Calu3 (cell line): ENCODE measurements at regions not wholly inside any gene's neighbourhood (a gene's known extent, or its start where the extent isn't known, plus 50 kb on each side); places are given as distances from the start of the nearest gene placed in this dataset.

ENCODE experiments used
- BruUV-seq: library from RNA; stranded (reverse); fragments of 400-500 nt; replicated peaks from 2 replicates; lab custom pipeline; 2021; lab: Mats Ljungman, UMichigan
- CTCF ChIA-PET: fragments of 300-600 bp; sonication (Branson Sonifier 250); formaldehyde crosslinking; loops from one replicate; lab custom pipeline; 2022; ENCODE audit warnings: antibody characterized with exemption; lab: Charles Lee
- DNase-seq: peaks from one replicate; pipeline ENCODE4 v3.0.0; 2022
- H3K27ac Mint-ChIP-seq: one replicate; pipeline ENCODE4 v1.8.0; 2022; ENCODE audit warnings: mixed read lengths; ENCODE audit not compliant: unreplicated experiment
- H3K27me3 Mint-ChIP-seq: one replicate; pipeline ENCODE4 v1.8.0; 2022; ENCODE audit warnings: mixed read lengths; ENCODE audit not compliant: unreplicated experiment
- H3K36me3 Mint-ChIP-seq: one replicate; pipeline ENCODE4 v1.8.0; 2022; ENCODE audit warnings: mild to moderate bottlenecking, moderate library complexity, mixed read lengths; ENCODE audit not compliant: insufficient read depth, unreplicated experiment
- H3K4me1 Mint-ChIP-seq: one replicate; pipeline ENCODE4 v1.8.0; 2022; ENCODE audit warnings: mild to moderate bottlenecking, low read depth, mixed read lengths; ENCODE audit not compliant: unreplicated experiment
- H3K4me3 Mint-ChIP-seq: one replicate; pipeline ENCODE4 v1.8.0; 2022; ENCODE audit warnings: mild to moderate bottlenecking, low read depth, moderate library complexity, mixed read lengths; ENCODE audit not compliant: unreplicated experiment
- H3K9me3 Mint-ChIP-seq: one replicate; pipeline ENCODE4 v1.8.0; 2022; ENCODE audit warnings: low read depth, mixed read lengths; ENCODE audit not compliant: unreplicated experiment
- intact Hi-C: fragments of 100-400 bp; cut with micrococcal nuclease; formaldehyde crosslinking; loops from one replicate; pipeline ENCODE4 v1.10.0; 2022; ENCODE audit not compliant: unreplicated experiment
- TF ChIP-seq, protein P1 (sequence below): fragments of 200-600 bp; IDR thresholded peaks from one replicate; pipeline ENCODE4 v1.8.0; 2022; ENCODE audit warnings: antibody characterized with exemption; ENCODE audit not compliant: unreplicated experiment

GRCh38 chr13:90498096-90498495, 849.4 kb upstream of the MIR17HG start:
- TF ChIP-seq, protein P1, sequence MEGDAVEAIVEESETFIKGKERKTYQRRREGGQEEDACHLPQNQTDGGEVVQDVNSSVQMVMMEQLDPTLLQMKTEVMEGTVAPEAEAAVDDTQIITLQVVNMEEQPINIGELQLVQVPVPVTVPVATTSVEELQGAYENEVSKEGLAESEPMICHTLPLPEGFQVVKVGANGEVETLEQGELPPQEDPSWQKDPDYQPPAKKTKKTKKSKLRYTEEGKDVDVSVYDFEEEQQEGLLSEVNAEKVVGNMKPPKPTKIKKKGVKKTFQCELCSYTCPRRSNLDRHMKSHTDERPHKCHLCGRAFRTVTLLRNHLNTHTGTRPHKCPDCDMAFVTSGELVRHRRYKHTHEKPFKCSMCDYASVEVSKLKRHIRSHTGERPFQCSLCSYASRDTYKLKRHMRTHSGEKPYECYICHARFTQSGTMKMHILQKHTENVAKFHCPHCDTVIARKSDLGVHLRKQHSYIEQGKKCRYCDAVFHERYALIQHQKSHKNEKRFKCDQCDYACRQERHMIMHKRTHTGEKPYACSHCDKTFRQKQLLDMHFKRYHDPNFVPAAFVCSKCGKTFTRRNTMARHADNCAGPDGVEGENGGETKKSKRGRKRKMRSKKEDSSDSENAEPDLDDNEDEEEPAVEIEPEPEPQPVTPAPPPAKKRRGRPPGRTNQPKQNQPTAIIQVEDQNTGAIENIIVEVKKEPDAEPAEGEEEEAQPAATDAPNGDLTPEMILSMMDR, result no peak
- Mint-ChIP-seq H3K27ac (no peak overlapping the region), H3K4me1 (no peaks in the 10 kb centered on the region), H3K36me3 (no peaks in the 10 kb centered on the region), H3K9me3 (no peaks in the 10 kb centered on the region), H3K27me3 (no peaks in the 10 kb centered on the region), H3K4me3 (no peak overlapping the region)
- intact Hi-C loops, result no loop called here
- BruUV-seq, result no TSS peak
- DNase-seq, result no peak
- CTCF ChIA-PET, result no interaction called here

- Mint-ChIP-seq H3K4me3 (no peak overlapping the region), H3K9me3 (no peaks in the 10 kb centered on the region), H3K27ac (no peak overlapping the region), H3K4me1 (no peaks in the 10 kb centered on the region), H3K36me3 (no peaks in the 10 kb centered on the region), H3K27me3 (no peaks in the 10 kb centered on the region)
- no TSS peak for BruUV-seq
- DNase-seq, result no peak
- intact Hi-C loops, result no loop called here
- CTCF ChIA-PET, result no interaction called here
- TF ChIP-seq, protein P1, result no peak
These were observed 848.7 kb upstream of the MIR17HG start for GRCh38 chr13:90498816-90499215.

GRCh38 chr13:90500569-90500968, 846.9 kb upstream of the MIR17HG start:
- DNase-seq, result no peak
- Mint-ChIP-seq H3K36me3 (no peaks in the 10 kb centered on the region), H3K4me3 (no peak overlapping the region), H3K27me3 (no peaks in the 10 kb centered on the region), H3K9me3 (no peaks in the 10 kb centered on the region), H3K27ac (no peak overlapping the region), H3K4me1 (no peaks in the 10 kb centered on the region)
- BruUV-seq, result no TSS peak
- intact Hi-C loops, result no loop called here
- CTCF ChIA-PET, result no interaction called here
- TF ChIP-seq, protein P1, result no peak

GRCh38 chr13:90502153-90502552, 845.3 kb upstream of the MIR17HG start:
- no TSS peak for BruUV-seq
- H3K27me3 Mint-ChIP-seq, result no peaks in the 10 kb centered on the region
- no peak overlapping the region for H3K27ac Mint-ChIP-seq
- TF ChIP-seq, protein P1, result no peak
- intact Hi-C loops, result no loop called here
- H3K4me1 Mint-ChIP-seq, result no peaks in the 10 kb centered on the region
- no peak overlapping the region for H3K4me3 Mint-ChIP-seq
- DNase-seq, result no peak
- no peaks in the 10 kb centered on the region for H3K9me3 Mint-ChIP-seq
- no peaks in the 10 kb centered on the region for H3K36me3 Mint-ChIP-seq
- CTCF ChIA-PET, result no interaction called here
